ENCODE measurements at regions not wholly inside any gene's neighbourhood (a gene's known extent, or its start where the extent isn't known, plus 50 kb on each side); places are given as distances from the start of the nearest gene placed in this dataset.

- TF ChIP-seq BHLHE40 (IDR thresholded peaks at IDR 0.05; ENCODE audit: borderline replicate concordance) (no peak), SP1 (IDR thresholded peaks at IDR 0.05) (no peak), FOXK2 (IDR thresholded peaks at IDR 0.05) (no peak), TARDBP (IDR thresholded peaks at IDR 0.05) (no peak), ELF4 (IDR thresholded peaks at IDR 0.05) (no peak), FOXM1 (IDR thresholded peaks at IDR 0.05; ENCODE audit: borderline replicate concordance) (no peak), ZNF384 (IDR thresholded peaks at IDR 0.05) (no peak)
Measured at GRCh38 chr6:27148404-27148795, 99.1 kb upstream of the PRSS16 start.
